ENCODE measurements at regions not wholly inside any gene's neighbourhood (a gene's known extent, or its start where the extent isn't known, plus 50 kb on each side); places are given as distances from the start of the nearest gene placed in this dataset.
"Not testable (repeated sequence)": the region's sequence is repeated elsewhere in the genome, so short reads cannot be mapped to it uniquely, and the experiment has no call there.

- no peaks in the 10 kb centered on the region for H3K36me3 ChIP-seq (ENCODE audit: control insufficient read depth, insufficient read depth, low read length)
- ATAC-seq = no peak
- CTCF ChIA-PET = no interaction called here
- POLR2A ChIA-PET = no interaction called here
- TF ChIP-seq POLR2AphosphoS5 (IDR thresholded peaks at IDR 0.05; ENCODE audit: low read depth, low read length) (no peak), SIN3A (IDR thresholded peaks at IDR 0.05; ENCODE audit: borderline replicate concordance, insufficient read depth, low read depth, low read length) (no peak), TCF7L2 (IDR thresholded peaks at IDR 0.05; ENCODE audit: low read depth, low read length) (no peak), CTCF (IDR thresholded peaks at IDR 0.05) (no peak), REST (IDR thresholded peaks at IDR 0.05; ENCODE audit: insufficient read depth in 1 of 2, low read depth in 2 of 2, low read length in 1 of 2) (no peak)
- BruUV-seq (replicated peaks) = no TSS peak
- H3K9me3 ChIP-seq (ENCODE audit: control insufficient read depth, insufficient read depth, low read depth, low read length) = no peaks in the 10 kb centered on the region
- intact Hi-C loops (cut with micrococcal nuclease; ENCODE audit: unreplicated experiment) = no loop called here
- in situ Hi-C loops (cut with HindIII; ENCODE audit: low pct_unique_long_range_greater_than_20kb, low sequenced_read_pairs) = no loop called here
- H3K4me1 ChIP-seq (ENCODE audit: control insufficient read depth, insufficient read depth, low read length) = no peaks in the 10 kb centered on the region
- no peak overlapping the region for H3K27ac ChIP-seq (ENCODE audit: low read length)
- no peak overlapping the region for H3K4me3 ChIP-seq (ENCODE audit: low read depth in 2 of 2, low read length in 2 of 2)
- DNase-seq (ENCODE audit: low read depth, low spot score) = no peak
- no peaks in the 10 kb centered on the region for H3K27me3 ChIP-seq (ENCODE audit: control insufficient read depth, insufficient read depth, low read length)
Observed at GRCh38 chr2:49693961-49694360, 539.6 kb upstream of the FSHR start.

- H3K4me3 ChIP-seq (ENCODE audit: low read depth in 2 of 2, low read length in 2 of 2); CTCF ChIA-PET; H3K9me3 ChIP-seq (ENCODE audit: control insufficient read depth, insufficient read depth, low read depth, low read length); ATAC-seq; H3K27me3 ChIP-seq (ENCODE audit: control insufficient read depth, insufficient read depth, low read length); BruUV-seq (replicated peaks); POLR2A ChIA-PET; H3K4me1 ChIP-seq (ENCODE audit: control insufficient read depth, insufficient read depth, low read length); intact Hi-C loops (cut with micrococcal nuclease; ENCODE audit: unreplicated experiment); DNase-seq (ENCODE audit: low read depth, low spot score); in situ Hi-C loops (cut with HindIII; ENCODE audit: low pct_unique_long_range_greater_than_20kb, low sequenced_read_pairs); H3K27ac ChIP-seq (ENCODE audit: low read length); H3K36me3 ChIP-seq (ENCODE audit: control insufficient read depth, insufficient read depth, low read length): not testable (repeated sequence)
Observed at GRCh38 chr2:49692022-49692421, 537.7 kb upstream of the FSHR start.

- no peak overlapping the region for H3K27ac ChIP-seq (ENCODE audit: low read length)
- H3K4me1 ChIP-seq (ENCODE audit: control insufficient read depth, insufficient read depth, low read length) = no peaks in the 10 kb centered on the region
- BruUV-seq (replicated peaks) = no TSS peak
- in situ Hi-C loops (cut with HindIII; ENCODE audit: low pct_unique_long_range_greater_than_20kb, low sequenced_read_pairs) = no loop called here
- intact Hi-C loops (cut with micrococcal nuclease; ENCODE audit: unreplicated experiment) = loop anchor here (5.0 kb wide), 2 partner anchors 454 to 714 kb away; no protein-coding TSS in a partner anchor
- peak; percentile 70; the same call in 1 of the 2 replicates for ATAC-seq
- no peak for DNase-seq (ENCODE audit: low read depth, low spot score)
- TF ChIP-seq REST (IDR thresholded peaks at IDR 0.05; ENCODE audit: insufficient read depth in 1 of 2, low read depth in 2 of 2, low read length in 1 of 2) = no peak
- peak; percentile 42; the same call in 1 of the 2 replicates for TF ChIP-seq CTCF (IDR thresholded peaks at IDR 0.05)
- no peak overlapping the region for H3K4me3 ChIP-seq (ENCODE audit: low read depth in 2 of 2, low read length in 2 of 2)
- H3K9me3 ChIP-seq (ENCODE audit: control insufficient read depth, insufficient read depth, low read depth, low read length) = no peaks in the 10 kb centered on the region
- H3K36me3 ChIP-seq (ENCODE audit: control insufficient read depth, insufficient read depth, low read length) = no peaks in the 10 kb centered on the region
- ChIA-PET CTCF (interaction anchor here (0.7 to 1.0 kb wide), 2 partner anchors 442 to 456 kb away, joined by 3 to 12 read pairs; no protein-coding TSS in a partner anchor), POLR2A (no interaction called here)
- H3K27me3 ChIP-seq (ENCODE audit: control insufficient read depth, insufficient read depth, low read length) = no peaks in the 10 kb centered on the region
Observed at GRCh38 chr2:49687918-49688317, 533.6 kb upstream of the FSHR start.

All from Panc1 (cell line).